ENCODE measurements at regions not wholly inside any gene's neighbourhood (a gene's known extent, or its start where the extent isn't known, plus 50 kb on each side); places are given as distances from the start of the nearest gene placed in this dataset.
A peak's percentile ranks its signal among the peaks of the same experiment; 100 is the strongest.

DNA sequence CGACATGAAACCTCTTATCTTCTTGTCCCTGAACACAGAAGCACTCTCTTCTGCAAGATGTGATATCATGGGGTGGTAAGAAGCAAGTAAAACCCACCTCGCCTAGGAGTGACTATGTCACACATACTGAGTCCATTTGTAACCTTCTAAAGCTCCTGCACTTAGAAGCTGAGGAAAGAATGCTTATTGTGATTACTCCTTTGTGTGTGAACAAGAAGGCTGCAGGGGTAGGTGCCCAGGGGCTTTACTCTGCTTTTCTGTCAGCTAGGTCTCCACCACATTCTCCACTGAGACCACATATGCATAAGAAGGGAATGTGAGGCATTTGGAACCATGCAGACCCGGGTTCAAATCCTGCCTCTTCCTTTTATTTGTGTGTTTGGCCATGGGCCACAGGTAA, 144.3 kb downstream of the DMRTA2 start:
- no peak for TF ChIP-seq TCF4 (CRISPR knock-in tag; IDR thresholded peaks at IDR 0.05; ENCODE audit: borderline replicate concordance)
- TF ChIP-seq ZC3H10 (CRISPR knock-in tag; IDR thresholded peaks at IDR 0.05): no peak
- no peak for TF ChIP-seq ZNF8 (CRISPR knock-in tag; IDR thresholded peaks at IDR 0.05)
- TF ChIP-seq PPARA (CRISPR knock-in tag; IDR thresholded peaks at IDR 0.05; ENCODE audit: borderline replicate concordance): no peak
- no peak for TF ChIP-seq PATZ1 (CRISPR knock-in tag; IDR thresholded peaks at IDR 0.05; ENCODE audit: borderline replicate concordance)
- no peak for TF ChIP-seq ZFP30 (CRISPR knock-in tag; IDR thresholded peaks at IDR 0.05)
- TF ChIP-seq ARNTL (CRISPR knock-in tag; IDR thresholded peaks at IDR 0.05; ENCODE audit: borderline replicate concordance, low read depth): no peak
- TF ChIP-seq, protein P1, sequence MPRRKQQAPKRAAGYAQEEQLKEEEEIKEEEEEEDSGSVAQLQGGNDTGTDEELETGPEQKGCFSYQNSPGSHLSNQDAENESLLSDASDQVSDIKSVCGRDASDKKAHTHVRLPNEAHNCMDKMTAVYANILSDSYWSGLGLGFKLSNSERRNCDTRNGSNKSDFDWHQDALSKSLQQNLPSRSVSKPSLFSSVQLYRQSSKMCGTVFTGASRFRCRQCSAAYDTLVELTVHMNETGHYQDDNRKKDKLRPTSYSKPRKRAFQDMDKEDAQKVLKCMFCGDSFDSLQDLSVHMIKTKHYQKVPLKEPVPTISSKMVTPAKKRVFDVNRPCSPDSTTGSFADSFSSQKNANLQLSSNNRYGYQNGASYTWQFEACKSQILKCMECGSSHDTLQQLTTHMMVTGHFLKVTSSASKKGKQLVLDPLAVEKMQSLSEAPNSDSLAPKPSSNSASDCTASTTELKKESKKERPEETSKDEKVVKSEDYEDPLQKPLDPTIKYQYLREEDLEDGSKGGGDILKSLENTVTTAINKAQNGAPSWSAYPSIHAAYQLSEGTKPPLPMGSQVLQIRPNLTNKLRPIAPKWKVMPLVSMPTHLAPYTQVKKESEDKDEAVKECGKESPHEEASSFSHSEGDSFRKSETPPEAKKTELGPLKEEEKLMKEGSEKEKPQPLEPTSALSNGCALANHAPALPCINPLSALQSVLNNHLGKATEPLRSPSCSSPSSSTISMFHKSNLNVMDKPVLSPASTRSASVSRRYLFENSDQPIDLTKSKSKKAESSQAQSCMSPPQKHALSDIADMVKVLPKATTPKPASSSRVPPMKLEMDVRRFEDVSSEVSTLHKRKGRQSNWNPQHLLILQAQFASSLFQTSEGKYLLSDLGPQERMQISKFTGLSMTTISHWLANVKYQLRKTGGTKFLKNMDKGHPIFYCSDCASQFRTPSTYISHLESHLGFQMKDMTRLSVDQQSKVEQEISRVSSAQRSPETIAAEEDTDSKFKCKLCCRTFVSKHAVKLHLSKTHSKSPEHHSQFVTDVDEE (CRISPR knock-in tag; IDR thresholded peaks at IDR 0.05): no peak
- no peak for TF ChIP-seq ESRRG (CRISPR knock-in tag; IDR thresholded peaks at IDR 0.05)
- no peak for TF ChIP-seq RARB (CRISPR knock-in tag; IDR thresholded peaks at IDR 0.05)
- no peak for TF ChIP-seq TOX (CRISPR knock-in tag; IDR thresholded peaks at IDR 0.05; ENCODE audit: borderline replicate concordance)
- no peak for TF ChIP-seq OSR1 (CRISPR knock-in tag; IDR thresholded peaks at IDR 0.05)
- TF ChIP-seq ISL1 (CRISPR knock-in tag; IDR thresholded peaks at IDR 0.05): no peak
- TF ChIP-seq ZFP3 (CRISPR knock-in tag; IDR thresholded peaks at IDR 0.05): no peak
- ATAC-seq: no peak

GRCh38 chr1:50278410-50278809, 144.8 kb downstream of the DMRTA2 start:
- TF ChIP-seq, protein P1 (CRISPR knock-in tag; IDR thresholded peaks at IDR 0.05): no peak
- TF ChIP-seq PATZ1 (CRISPR knock-in tag; IDR thresholded peaks at IDR 0.05; ENCODE audit: borderline replicate concordance): no peak
- TF ChIP-seq BACH2 (CRISPR knock-in tag; IDR thresholded peaks at IDR 0.05; ENCODE audit: borderline replicate concordance): no peak
- TF ChIP-seq ZNF70 (CRISPR knock-in tag; IDR thresholded peaks at IDR 0.05): no peak
- TF ChIP-seq ARNTL (CRISPR knock-in tag; IDR thresholded peaks at IDR 0.05; ENCODE audit: borderline replicate concordance, low read depth): no peak
- no peak for TF ChIP-seq ISL1 (CRISPR knock-in tag; IDR thresholded peaks at IDR 0.05)
- TF ChIP-seq ZNF8 (CRISPR knock-in tag; IDR thresholded peaks at IDR 0.05): no peak
- TF ChIP-seq, protein P2, sequence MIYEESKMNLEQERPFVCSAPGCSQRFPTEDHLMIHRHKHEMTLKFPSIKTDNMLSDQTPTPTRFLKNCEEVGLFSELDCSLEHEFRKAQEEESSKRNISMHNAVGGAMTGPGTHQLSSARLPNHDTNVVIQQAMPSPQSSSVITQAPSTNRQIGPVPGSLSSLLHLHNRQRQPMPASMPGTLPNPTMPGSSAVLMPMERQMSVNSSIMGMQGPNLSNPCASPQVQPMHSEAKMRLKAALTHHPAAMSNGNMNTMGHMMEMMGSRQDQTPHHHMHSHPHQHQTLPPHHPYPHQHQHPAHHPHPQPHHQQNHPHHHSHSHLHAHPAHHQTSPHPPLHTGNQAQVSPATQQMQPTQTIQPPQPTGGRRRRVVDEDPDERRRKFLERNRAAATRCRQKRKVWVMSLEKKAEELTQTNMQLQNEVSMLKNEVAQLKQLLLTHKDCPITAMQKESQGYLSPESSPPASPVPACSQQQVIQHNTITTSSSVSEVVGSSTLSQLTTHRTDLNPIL (CRISPR knock-in tag; IDR thresholded peaks at IDR 0.05; ENCODE audit: low read depth): no peak
- no peak for TF ChIP-seq CSDC2 (CRISPR knock-in tag; IDR thresholded peaks at IDR 0.05)
- no peak for TF ChIP-seq ZFP3 (CRISPR knock-in tag; IDR thresholded peaks at IDR 0.05)
- TF ChIP-seq ESRRG (CRISPR knock-in tag; IDR thresholded peaks at IDR 0.05): no peak
- no peak for ATAC-seq

DNA sequence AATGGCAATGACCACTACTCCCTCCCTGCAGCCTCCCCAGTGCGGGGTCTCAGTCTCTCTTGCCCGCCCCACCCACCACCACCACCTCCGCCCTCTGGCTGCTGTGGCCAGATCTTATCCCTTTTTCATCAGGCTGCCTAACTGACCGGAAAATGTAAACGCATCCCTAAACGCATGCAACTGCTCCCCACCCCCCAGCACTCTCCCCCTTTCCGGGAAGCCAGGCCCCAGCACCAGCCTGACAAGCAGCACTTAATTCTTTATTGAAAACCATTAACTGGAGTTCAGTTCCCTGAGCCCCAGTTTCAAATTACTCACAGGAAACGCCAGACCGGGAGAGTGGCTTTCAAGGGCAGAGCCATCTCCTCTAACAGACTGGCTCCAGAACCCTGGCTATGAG, 147.7 kb downstream of the DMRTA2 start:
- TF ChIP-seq ISL1 (CRISPR knock-in tag; IDR thresholded peaks at IDR 0.05) (peak; percentile 29; the same call in 1 of the 2 replicates), TCF4 (CRISPR knock-in tag; IDR thresholded peaks at IDR 0.05; ENCODE audit: borderline replicate concordance) (peak; percentile 59; the same call in 1 of the 2 replicates), ZC3H10 (CRISPR knock-in tag; IDR thresholded peaks at IDR 0.05) (no peak)
- ATAC-seq: peak; percentile 32; the same call in 2 of the 3 replicates
